ENCODE measurements at regions not wholly inside any gene's neighbourhood (a gene's known extent, or its start where the extent isn't known, plus 50 kb on each side); places are given as distances from the start of the nearest gene placed in this dataset.

- Histone ChIP-seq H3K9me3 (no peaks in the 10 kb centered on the region), H3K4me3 (no peak overlapping the region), H3K4me1 (no peaks in the 10 kb centered on the region), H3K27ac (no peak overlapping the region), H3K36me3 (no peaks in the 10 kb centered on the region), H3K27me3 (replicated peaks in 1 of 7) (no peaks in the 10 kb centered on the region)
- DNase-seq: no peak
- intact Hi-C loops (cut with DNase I; ENCODE audit: low total_unique reads): no loop called here
- WGBS, 5 donors: 60 to 83% (median 80%) methylated on average over 4 of the region's 4 CpGs
- TF ChIP-seq POLR2AphosphoS5 (IDR thresholded peaks at IDR 0.05) (no peak), POLR2A (IDR thresholded peaks at IDR 0.05) (no peak), CTCF (IDR thresholded peaks at IDR 0.05 in 8 of 11, conservative IDR thresholded peaks at IDR 0.05 in 3 of 11) (no peak)
Measured at GRCh38 chrX:39843318-39843717, 254.4 kb downstream of the BCOR start.

GRCh38 chrX:39845233-39845632, 252.5 kb downstream of the BCOR start:
- Histone ChIP-seq H3K27ac (no peak overlapping the region), H3K9me3 (no peaks in the 10 kb centered on the region), H3K27me3 (replicated peaks in 1 of 7) (no peaks in the 10 kb centered on the region), H3K36me3 (no peaks in the 10 kb centered on the region), H3K4me1 (peaks cover 0 to under 1% (median 0%) of the 10 kb centered on the region in 6 donors), H3K4me3 (no peak overlapping the region)
- intact Hi-C loops (cut with DNase I; ENCODE audit: low total_unique reads): no loop called here
- DNase-seq: no peak
- 65 to 96% (median 77%) methylated on average over 9 of the region's 9 CpGs for WGBS, 5 donors
- TF ChIP-seq CTCF (IDR thresholded peaks at IDR 0.05 in 8 of 11, conservative IDR thresholded peaks at IDR 0.05 in 3 of 11) (no peak), POLR2A (IDR thresholded peaks at IDR 0.05) (no peak), POLR2AphosphoS5 (IDR thresholded peaks at IDR 0.05) (no peak)

GRCh38 chrX:39846460-39846859, 251.3 kb downstream of the BCOR start:
- intact Hi-C loops (cut with DNase I; ENCODE audit: low total_unique reads): no loop called here
- no peak for DNase-seq
- H3K4me3 ChIP-seq: no peak overlapping the region
- no peaks in the 10 kb centered on the region for H3K36me3 ChIP-seq
- no peak overlapping the region for H3K27ac ChIP-seq
- H3K9me3 ChIP-seq: no peaks in the 10 kb centered on the region
- no peak for TF ChIP-seq POLR2A (IDR thresholded peaks at IDR 0.05)
- TF ChIP-seq POLR2AphosphoS5 (IDR thresholded peaks at IDR 0.05): no peak
- TF ChIP-seq CTCF (IDR thresholded peaks at IDR 0.05 in 8 of 11, conservative IDR thresholded peaks at IDR 0.05 in 3 of 11): no peak
- H3K27me3 ChIP-seq (replicated peaks in 1 of 7): no peaks in the 10 kb centered on the region
- 86 to 93% (median 88%) methylated on average over 4 of the region's 4 CpGs for WGBS, 5 donors
- peaks cover 0 to 10% (median 2%) of the 10 kb centered on the region in 6 donors for H3K4me1 ChIP-seq

- 44 to 76% (median 46%) methylated on average over 5 of the region's 5 CpGs for WGBS, 5 donors
- DNase-seq: no peak
- Histone ChIP-seq H3K4me3 (no peak overlapping the region), H3K27me3 (replicated peaks in 1 of 7) (no peaks in the 10 kb centered on the region), H3K36me3 (no peaks in the 10 kb centered on the region), H3K9me3 (no peaks in the 10 kb centered on the region), H3K27ac (peak overlapping the region in 1 of 8 donors; percentile 35), H3K4me1 (peaks cover 0 to 14% (median 2%) of the 10 kb centered on the region in 6 donors)
- TF ChIP-seq CTCF (IDR thresholded peaks at IDR 0.05 in 8 of 11, conservative IDR thresholded peaks at IDR 0.05 in 3 of 11): no peak
- TF ChIP-seq POLR2AphosphoS5 (IDR thresholded peaks at IDR 0.05): peak in 1 of 3 donors; percentile 57
- intact Hi-C loops (cut with DNase I; ENCODE audit: low total_unique reads): no loop called here
Measured at GRCh38 chrX:39848243-39848642, 249.5 kb downstream of the BCOR start.

Measured in spleen (tissue), 11 donors.